T-helper 2 cell treated with Interferon-gamma antibody and Interleukin-4, amounts not matched to agents 5 μg/mL and 100 μg/mL, for 36 hours (primary cell): ENCODE measurements at regions not wholly inside any gene's neighbourhood (a gene's known extent, or its start where the extent isn't known, plus 50 kb on each side); places are given as distances from the start of the nearest gene placed in this dataset.
"Not testable (repeated sequence)": the region's sequence is repeated elsewhere in the genome, so short reads cannot be mapped to it uniquely, and the experiment has no call there.

Experiments
- DNase-seq: peaks from one replicate; pipeline ENCODE4 v3.0.0; 2021; ENCODE audit warnings: low spot score
- H3K27ac Mint-ChIP-seq: one replicate; pipeline ENCODE4 v1.8.0; 2021; ENCODE audit warnings: mild to moderate bottlenecking, mixed read lengths
- H3K27me3 Mint-ChIP-seq: one replicate; pipeline ENCODE4 v1.8.0; 2021; ENCODE audit warnings: low read depth, mixed read lengths
- H3K36me3 Mint-ChIP-seq: one replicate; pipeline ENCODE4 v1.8.0; 2021; ENCODE audit warnings: low read depth, mixed read lengths
- H3K4me1 Mint-ChIP-seq: one replicate; pipeline ENCODE4 v1.8.0; 2021; ENCODE audit warnings: low read depth, mixed read lengths
- H3K4me3 Mint-ChIP-seq: one replicate; pipeline ENCODE4 v1.8.0; 2022; ENCODE audit warnings: mild to moderate bottlenecking, moderate library complexity, mixed read lengths
- H3K9me3 Mint-ChIP-seq: one replicate; pipeline ENCODE4 v1.8.0; 2021; ENCODE audit warnings: mixed read lengths

GRCh38 chr2:34723683-34724082, 1124.6 kb upstream of the FAM98A start:
- no peaks in the 10 kb centered on the region for H3K4me1 Mint-ChIP-seq
- no peaks in the 10 kb centered on the region for H3K36me3 Mint-ChIP-seq
- DNase-seq: no peak
- no peak overlapping the region for H3K4me3 Mint-ChIP-seq
- no peaks in the 10 kb centered on the region for H3K27me3 Mint-ChIP-seq
- H3K9me3 Mint-ChIP-seq: peaks cover 12% of the 10 kb centered on the region
- no peak overlapping the region for H3K27ac Mint-ChIP-seq

- no peak for DNase-seq
- Mint-ChIP-seq H3K9me3 (peaks cover 16% of the 10 kb centered on the region), H3K4me3 (no peak overlapping the region), H3K27ac (no peak overlapping the region), H3K27me3 (no peaks in the 10 kb centered on the region), H3K36me3 (no peaks in the 10 kb centered on the region), H3K4me1 (no peaks in the 10 kb centered on the region)
Measured at GRCh38 chr2:34719206-34719605, 1120.1 kb upstream of the FAM98A start.

- no peak overlapping the region for H3K27ac Mint-ChIP-seq
- H3K9me3 Mint-ChIP-seq: peaks cover 9% of the 10 kb centered on the region
- DNase-seq: no peak
- H3K4me3 Mint-ChIP-seq: no peak overlapping the region
- H3K36me3 Mint-ChIP-seq: no peaks in the 10 kb centered on the region
- no peaks in the 10 kb centered on the region for H3K27me3 Mint-ChIP-seq
- no peaks in the 10 kb centered on the region for H3K4me1 Mint-ChIP-seq
Measured at GRCh38 chr2:34705551-34706247, 1106.6 kb upstream of the FAM98A start.

DNA sequence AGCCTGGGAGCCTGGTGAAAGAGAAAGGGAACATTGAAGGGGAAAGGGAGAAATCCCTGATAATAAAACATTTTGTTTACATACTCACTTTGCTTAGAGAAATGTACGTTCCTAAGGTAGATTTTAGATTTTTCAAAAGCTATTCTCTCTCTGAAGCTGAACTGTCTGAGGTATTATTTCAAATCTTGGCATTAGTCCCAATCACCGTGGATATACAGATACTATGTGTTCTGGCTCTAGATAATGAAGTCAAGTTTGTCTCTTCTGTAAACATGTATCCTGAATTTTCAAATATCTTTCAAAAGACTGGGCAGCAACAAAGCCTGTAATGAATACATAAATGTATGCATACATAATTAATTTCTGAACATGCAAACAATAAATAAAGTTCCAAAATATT, 1104.2 kb upstream of the FAM98A start:
- Mint-ChIP-seq H3K4me1 (no peaks in the 10 kb centered on the region), H3K36me3 (no peaks in the 10 kb centered on the region), H3K27ac (no peak overlapping the region), H3K9me3 (peaks cover 9% of the 10 kb centered on the region), H3K4me3 (no peak overlapping the region), H3K27me3 (no peaks in the 10 kb centered on the region)
- no peak for DNase-seq

DNA sequence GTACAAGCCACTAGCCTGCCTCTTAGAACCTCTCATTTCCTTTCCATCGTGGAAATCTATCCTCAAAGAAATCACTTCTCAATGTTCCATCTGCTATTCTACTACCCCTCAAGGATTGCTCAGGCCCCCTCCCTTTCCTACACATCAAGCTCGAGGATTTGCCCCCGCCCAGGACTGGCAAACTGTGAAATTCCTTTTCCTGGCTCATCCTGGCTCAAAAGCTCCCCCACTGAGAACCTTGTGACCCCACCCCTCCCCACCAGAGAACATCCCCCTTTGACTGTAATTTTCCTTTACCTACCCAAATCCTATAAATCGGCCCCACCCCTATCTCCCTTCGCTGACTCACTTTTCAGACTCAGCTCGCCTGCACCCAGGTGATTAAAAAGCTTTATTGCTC, 1103.3 kb upstream of the FAM98A start:
- DNase-seq, H3K4me3 Mint-ChIP-seq, H3K9me3 Mint-ChIP-seq, H3K4me1 Mint-ChIP-seq, H3K36me3 Mint-ChIP-seq, H3K27me3 Mint-ChIP-seq, H3K27ac Mint-ChIP-seq: not testable (repeated sequence)

GRCh38 chr2:34677591-34677990, 1078.5 kb upstream of the FAM98A start:
- not testable (repeated sequence) for H3K36me3 Mint-ChIP-seq, H3K4me1 Mint-ChIP-seq, H3K4me3 Mint-ChIP-seq, H3K27me3 Mint-ChIP-seq, H3K27ac Mint-ChIP-seq, DNase-seq
- peaks cover 15% of the 10 kb centered on the region for H3K9me3 Mint-ChIP-seq

DNA sequence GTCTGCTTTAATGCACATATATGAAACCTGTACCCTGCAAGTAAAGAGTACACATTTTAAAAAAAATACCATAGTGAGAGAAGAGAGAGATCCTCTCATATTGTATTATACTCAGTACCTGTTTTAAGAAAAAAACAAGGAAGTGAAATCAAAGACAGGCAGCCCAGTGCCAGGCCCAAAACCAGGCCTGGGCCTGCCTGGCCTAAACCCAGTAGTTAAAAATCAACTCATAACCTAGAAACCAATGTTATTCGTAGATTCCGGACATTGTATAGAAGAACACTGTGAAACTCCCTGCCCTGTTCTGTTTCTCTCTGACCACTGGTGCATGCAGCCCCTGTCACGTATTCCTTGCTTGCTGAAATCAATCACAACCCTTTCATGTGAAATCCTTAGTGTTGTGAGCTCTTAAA, 1078.0 kb upstream of the FAM98A start:
- not testable (repeated sequence) for H3K4me3 Mint-ChIP-seq

DNA sequence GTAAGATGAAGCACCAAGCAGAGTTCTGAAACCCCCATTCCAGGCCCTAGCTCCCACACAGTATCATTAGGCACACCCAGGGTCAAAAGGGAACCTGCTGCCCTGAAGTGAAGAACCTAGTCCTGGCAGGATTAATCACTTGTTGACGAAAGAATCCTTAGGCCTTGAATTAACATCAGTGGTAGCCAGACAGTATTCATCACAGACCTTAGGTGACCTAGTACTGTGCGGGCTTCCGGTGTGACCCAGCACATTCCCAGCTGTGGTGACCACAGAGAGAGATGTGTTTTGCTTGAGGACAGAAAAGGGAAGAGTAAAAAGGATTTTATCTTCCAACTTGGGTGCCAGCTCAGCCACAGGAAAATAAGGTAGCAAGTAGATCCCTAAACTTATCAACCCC, 1071.4 kb upstream of the FAM98A start:
- Mint-ChIP-seq H3K4me3 (no peak overlapping the region), H3K36me3 (no peaks in the 10 kb centered on the region), H3K4me1 (no peaks in the 10 kb centered on the region), H3K27ac (no peak overlapping the region), H3K9me3 (peaks cover 7% of the 10 kb centered on the region), H3K27me3 (no peaks in the 10 kb centered on the region)
- DNase-seq: no peak

More for the DNA sequence above, 1078.0 kb upstream of the FAM98A start:
- not testable (repeated sequence) for H3K27ac Mint-ChIP-seq, H3K27me3 Mint-ChIP-seq, H3K36me3 Mint-ChIP-seq, H3K4me1 Mint-ChIP-seq, DNase-seq
- H3K9me3 Mint-ChIP-seq: peaks cover 15% of the 10 kb centered on the region

DNA sequence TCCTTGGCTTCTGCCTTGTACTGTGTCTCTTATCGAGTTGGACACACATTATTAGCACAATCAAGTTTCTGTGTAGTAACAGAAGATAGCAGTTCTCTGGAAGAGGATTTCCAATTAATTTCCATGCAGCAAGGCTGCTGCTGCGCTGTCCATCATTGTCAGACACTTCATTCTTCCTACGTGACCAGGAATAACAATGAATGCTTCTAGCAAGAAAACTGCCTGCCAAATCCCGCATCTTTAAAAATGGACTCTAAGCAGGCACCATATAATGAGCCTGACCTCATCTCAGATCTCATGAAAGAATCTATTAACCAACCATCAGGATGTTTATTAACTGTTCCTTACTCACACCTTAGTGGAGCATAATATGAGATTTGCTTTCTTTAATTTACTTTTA, 1067.7 kb upstream of the FAM98A start:
- H3K4me1 Mint-ChIP-seq: no peaks in the 10 kb centered on the region
- H3K27me3 Mint-ChIP-seq: no peaks in the 10 kb centered on the region
- no peaks in the 10 kb centered on the region for H3K9me3 Mint-ChIP-seq
- DNase-seq: no peak
- no peaks in the 10 kb centered on the region for H3K36me3 Mint-ChIP-seq
- no peak overlapping the region for H3K4me3 Mint-ChIP-seq
- H3K27ac Mint-ChIP-seq: no peak overlapping the region

DNA sequence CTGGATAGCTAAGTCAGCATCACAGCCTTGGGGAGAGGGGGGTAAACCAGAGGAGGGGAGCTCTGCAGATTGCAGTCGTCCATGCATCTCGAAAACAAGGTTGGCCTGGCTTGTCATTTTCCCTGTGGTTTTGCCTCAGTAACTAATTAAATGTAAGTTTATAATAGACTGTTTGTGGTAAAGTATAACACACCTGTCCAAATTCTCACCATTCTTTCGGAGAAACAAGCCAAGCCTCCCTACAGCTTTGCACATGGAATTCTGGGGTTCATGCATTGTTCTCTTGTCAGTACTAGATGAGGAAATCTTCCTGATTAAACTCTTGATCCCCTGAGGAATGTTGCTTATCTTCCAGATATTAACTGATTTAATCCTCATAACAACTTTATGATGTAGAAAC, 1065.2 kb upstream of the FAM98A start:
- no peaks in the 10 kb centered on the region for H3K27me3 Mint-ChIP-seq
- no peak for DNase-seq
- H3K27ac Mint-ChIP-seq: no peak overlapping the region
- H3K4me1 Mint-ChIP-seq: no peaks in the 10 kb centered on the region
- H3K9me3 Mint-ChIP-seq: no peaks in the 10 kb centered on the region
- H3K36me3 Mint-ChIP-seq: no peaks in the 10 kb centered on the region
- H3K4me3 Mint-ChIP-seq: no peak overlapping the region

DNA sequence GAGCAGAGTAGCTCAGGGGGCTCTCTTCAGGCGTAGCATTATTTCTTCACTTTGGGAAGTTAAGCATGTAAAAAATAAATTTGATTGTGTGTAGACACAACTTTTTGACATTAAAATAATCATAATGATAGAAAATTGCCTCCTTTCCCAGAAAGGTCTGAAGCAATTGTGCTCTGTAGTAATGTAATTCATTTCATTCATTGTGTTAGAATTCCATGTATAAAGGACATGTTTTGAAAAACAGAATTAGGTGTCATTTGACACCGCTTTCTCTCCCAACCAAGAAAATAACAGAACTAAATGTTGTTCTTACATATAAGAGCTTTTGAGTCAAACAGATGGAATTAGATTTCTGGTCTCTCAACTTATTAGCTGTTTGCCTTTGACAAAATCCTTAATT, 1064.2 kb upstream of the FAM98A start:
- no peaks in the 10 kb centered on the region for H3K9me3 Mint-ChIP-seq
- no peaks in the 10 kb centered on the region for H3K27me3 Mint-ChIP-seq
- no peaks in the 10 kb centered on the region for H3K36me3 Mint-ChIP-seq
- DNase-seq: no peak
- H3K4me1 Mint-ChIP-seq: no peaks in the 10 kb centered on the region
- no peak overlapping the region for H3K4me3 Mint-ChIP-seq
- no peak overlapping the region for H3K27ac Mint-ChIP-seq

DNA sequence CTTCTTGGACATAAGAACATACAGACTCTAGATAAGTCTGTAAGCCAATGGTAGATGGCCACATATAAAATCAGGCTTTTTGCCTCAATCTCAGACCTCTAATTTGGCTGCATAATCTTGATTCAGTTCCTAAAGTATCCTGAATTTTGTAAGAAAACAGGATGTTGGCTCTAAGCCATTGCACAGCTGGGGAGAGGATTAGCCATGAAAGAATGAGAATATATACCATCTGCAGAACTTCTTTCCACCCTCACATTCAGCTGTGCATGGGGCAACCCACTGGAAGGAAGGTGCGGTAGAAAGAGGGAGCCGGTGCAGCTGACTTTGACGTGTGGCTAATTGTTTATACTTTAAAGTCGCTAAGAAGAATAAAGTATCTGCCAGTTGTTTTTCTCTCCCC, 1061.6 kb upstream of the FAM98A start:
- no peaks in the 10 kb centered on the region for H3K4me1 Mint-ChIP-seq
- H3K27me3 Mint-ChIP-seq: no peaks in the 10 kb centered on the region
- H3K36me3 Mint-ChIP-seq: no peaks in the 10 kb centered on the region
- H3K9me3 Mint-ChIP-seq: peaks cover 6% of the 10 kb centered on the region
- no peak overlapping the region for H3K4me3 Mint-ChIP-seq
- H3K27ac Mint-ChIP-seq: no peak overlapping the region
- no peak for DNase-seq

DNA sequence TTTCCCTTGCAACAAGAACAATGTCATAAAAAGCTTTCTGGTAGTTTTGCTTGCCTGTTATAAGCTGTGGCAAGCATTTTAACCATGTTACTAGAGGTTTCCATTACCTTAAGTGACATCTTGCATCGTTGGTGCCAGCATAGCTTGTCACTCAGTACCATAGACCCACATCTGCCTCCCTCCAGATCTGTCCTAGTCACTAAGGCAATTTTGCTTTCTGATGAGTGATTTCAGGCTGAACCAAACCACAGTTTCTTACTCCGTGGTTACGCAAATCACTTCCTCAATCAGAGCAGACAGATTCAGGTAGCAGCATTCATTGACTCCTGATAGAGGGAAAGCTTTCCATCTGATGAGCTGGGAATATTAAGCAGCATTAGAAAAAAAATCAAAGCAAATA, 1057.5 kb upstream of the FAM98A start:
- H3K4me1 Mint-ChIP-seq: no peaks in the 10 kb centered on the region
- peaks cover 9% of the 10 kb centered on the region for H3K9me3 Mint-ChIP-seq
- no peak overlapping the region for H3K27ac Mint-ChIP-seq
- H3K4me3 Mint-ChIP-seq: no peak overlapping the region
- no peak for DNase-seq
- H3K36me3 Mint-ChIP-seq: no peaks in the 10 kb centered on the region
- H3K27me3 Mint-ChIP-seq: no peaks in the 10 kb centered on the region

DNA sequence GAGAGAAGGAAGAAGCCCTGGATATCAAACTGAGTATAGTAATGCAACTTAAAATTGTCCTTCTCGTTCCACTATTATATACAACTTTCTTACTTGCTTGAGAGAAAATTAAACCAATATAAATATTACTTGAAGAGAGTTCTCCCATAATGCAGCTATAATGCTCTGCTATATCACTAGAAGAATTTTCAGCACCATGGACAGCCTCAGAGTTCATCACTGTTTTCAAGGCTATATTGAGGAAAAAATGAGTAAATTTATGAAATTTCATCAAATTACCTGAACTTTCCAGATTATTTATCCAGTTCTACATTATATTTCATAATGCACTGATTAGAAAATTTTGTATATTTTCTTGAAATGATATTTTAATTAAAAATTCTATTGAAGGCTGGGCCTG, 1053.5 kb upstream of the FAM98A start:
- no peaks in the 10 kb centered on the region for H3K4me1 Mint-ChIP-seq
- no peaks in the 10 kb centered on the region for H3K36me3 Mint-ChIP-seq
- peaks cover 19% of the 10 kb centered on the region for H3K9me3 Mint-ChIP-seq
- H3K4me3 Mint-ChIP-seq: no peak overlapping the region
- no peaks in the 10 kb centered on the region for H3K27me3 Mint-ChIP-seq
- no peak overlapping the region for H3K27ac Mint-ChIP-seq
- DNase-seq: no peak

DNA sequence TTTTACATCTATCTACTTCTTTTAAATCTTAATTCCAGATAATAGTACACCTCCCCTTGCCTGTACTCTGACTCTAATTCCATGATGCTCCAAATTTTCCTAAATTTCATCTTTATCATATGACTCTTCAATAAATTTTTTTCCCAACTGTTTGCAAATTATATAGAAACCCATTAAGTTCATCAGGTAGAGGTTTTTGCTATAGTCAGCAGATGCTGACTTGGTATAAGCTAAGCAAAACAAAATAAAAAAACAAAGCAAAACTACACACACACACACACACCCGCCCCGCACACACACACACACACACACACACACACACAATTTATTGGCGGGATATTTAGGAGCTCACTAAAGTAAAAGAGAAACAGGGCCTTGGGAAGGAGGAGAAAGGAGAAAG, 1047.8 kb upstream of the FAM98A start:
- H3K27ac Mint-ChIP-seq: no peak overlapping the region
- H3K36me3 Mint-ChIP-seq: no peaks in the 10 kb centered on the region
- H3K4me1 Mint-ChIP-seq: no peaks in the 10 kb centered on the region
- no peak overlapping the region for H3K4me3 Mint-ChIP-seq
- no peak for DNase-seq
- H3K9me3 Mint-ChIP-seq: peaks cover 35% of the 10 kb centered on the region
- H3K27me3 Mint-ChIP-seq: no peaks in the 10 kb centered on the region
